RWPE2 (cell line): ENCODE measurements at regions not wholly inside any gene's neighbourhood (a gene's known extent, or its start where the extent isn't known, plus 50 kb on each side); places are given as distances from the start of the nearest gene placed in this dataset.

Experiments used
- ATAC-seq: fragments of 200-7000 bp; cut with Tn5 transposase; 3 replicates; pipeline ENCODE4 v1.9.1; 2021; ENCODE audit warnings: low read depth
- DNase-seq: peaks from one replicate; pipeline ENCODE4 v3.0.0-alpha.2; 2020; ENCODE audit warnings: low spot score
- H3K27ac ChIP-seq: fragments of 450-650 bp; 2 replicates; pipeline ENCODE4 v1.5.1; 2017; ENCODE audit warnings: mild to moderate bottlenecking; ENCODE audit not compliant: poor library complexity, severe bottlenecking
- H3K27me3 ChIP-seq: fragments of 250-450 bp; sonication (Bioruptor Pico); 2 replicates; pipeline ENCODE4 v1.5.1; 2021; ENCODE audit warnings: mild to moderate bottlenecking, moderate library complexity; ENCODE audit not compliant: insufficient read depth, poor library complexity, severe bottlenecking
- H3K36me3 ChIP-seq: fragments of 250-450 bp; sonication (Bioruptor Pico); 2 replicates; pipeline ENCODE4 v1.5.1; 2020; ENCODE audit warnings: low read depth, mild to moderate bottlenecking, moderate library complexity
- H3K4me1 ChIP-seq: fragments of 250-450 bp; sonication (Bioruptor Pico); 2 replicates; pipeline ENCODE4 v1.5.1; 2021; ENCODE audit warnings: mild to moderate bottlenecking, moderate library complexity; ENCODE audit not compliant: insufficient read depth, poor library complexity, severe bottlenecking
- H3K4me3 ChIP-seq: fragments of 250-450 bp; sonication (Bioruptor Pico); 2 replicates; pipeline ENCODE4 v1.5.1; 2021; ENCODE audit warnings: mild to moderate bottlenecking, moderate library complexity; ENCODE audit not compliant: severe bottlenecking
- H3K9me3 ChIP-seq: fragments of 250-450 bp; sonication (Bioruptor Pico); 2 replicates; pipeline ENCODE4 v1.5.1; 2021; ENCODE audit warnings: mild to moderate bottlenecking, moderate library complexity; ENCODE audit not compliant: severe bottlenecking
- CTCF ChIP-seq: fragments of 450-650 bp; IDR thresholded peaks from one replicate; pipeline ENCODE4 v1.5.1; 2017; ENCODE audit warnings: mild to moderate bottlenecking, moderate library complexity; ENCODE audit not compliant: poor library complexity, severe bottlenecking

- no peak overlapping the region for H3K4me3 ChIP-seq
- H3K27ac ChIP-seq = no peak overlapping the region
- no peaks in the 10 kb centered on the region for H3K27me3 ChIP-seq
- no peak for TF ChIP-seq CTCF
- DNase-seq (no peak), ATAC-seq (no peak)
- H3K9me3 ChIP-seq = no peaks in the 10 kb centered on the region
- H3K4me1 ChIP-seq = no peaks in the 10 kb centered on the region
- no peaks in the 10 kb centered on the region for H3K36me3 ChIP-seq
These were observed 761.8 kb upstream of the PHF14 start for GRCh38 chr7:10211861-10212260.

DNA sequence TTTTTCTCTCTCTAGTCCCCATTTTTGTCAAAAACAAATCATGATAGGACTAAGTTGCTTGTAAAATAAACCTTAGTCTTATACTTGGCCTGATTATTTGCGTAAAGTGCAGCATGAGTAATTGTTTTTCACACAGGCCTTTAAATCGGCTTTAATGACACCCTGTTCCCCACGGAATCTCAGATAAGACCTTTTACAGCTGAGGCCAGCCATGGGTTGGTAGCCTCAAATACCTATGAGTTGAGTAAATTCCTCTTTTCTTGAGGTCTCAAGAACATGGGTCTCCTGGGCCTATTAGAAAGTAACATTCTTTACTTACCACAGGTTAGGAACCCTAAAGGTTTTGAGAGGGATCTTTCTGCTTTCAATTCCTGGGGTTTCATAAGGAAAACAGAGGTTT lies 761.0 kb upstream of the PHF14 start:
- Histone ChIP-seq H3K36me3 (no peaks in the 10 kb centered on the region), H3K4me1 (no peaks in the 10 kb centered on the region), H3K4me3 (no peak overlapping the region), H3K27ac (no peak overlapping the region), H3K27me3 (no peaks in the 10 kb centered on the region), H3K9me3 (no peaks in the 10 kb centered on the region)
- no peak for TF ChIP-seq CTCF
- DNase-seq (no peak), ATAC-seq (no peak)

GRCh38 chr7:10216462-10216861 lies 757.2 kb upstream of the PHF14 start:
- TF ChIP-seq CTCF = no peak
- ATAC-seq (no peak), DNase-seq (no peak)
- no peak overlapping the region for H3K27ac ChIP-seq
- H3K4me3 ChIP-seq = no peak overlapping the region
- no peaks in the 10 kb centered on the region for H3K4me1 ChIP-seq
- no peaks in the 10 kb centered on the region for H3K36me3 ChIP-seq
- H3K9me3 ChIP-seq = no peaks in the 10 kb centered on the region
- H3K27me3 ChIP-seq = no peaks in the 10 kb centered on the region

DNA sequence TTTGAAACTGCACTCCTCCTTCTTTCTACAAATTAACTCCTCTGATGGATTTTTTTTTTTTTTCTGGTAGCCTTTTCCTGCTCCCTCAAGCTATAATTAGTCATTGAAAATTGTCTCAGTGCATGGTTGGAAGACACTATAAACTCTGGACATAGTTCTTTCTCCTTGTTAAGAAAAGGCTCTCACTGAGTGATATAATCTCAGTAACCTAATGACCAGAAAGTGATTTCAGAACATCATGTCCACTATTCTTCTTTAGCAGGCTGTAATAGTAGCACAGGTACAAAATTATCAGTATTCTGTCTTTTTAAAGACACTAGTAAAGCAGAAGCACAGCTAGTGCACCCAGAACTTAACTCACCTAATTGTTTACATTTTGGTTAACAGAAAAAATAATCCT lies 752.6 kb upstream of the PHF14 start:
- H3K27ac ChIP-seq = no peak overlapping the region
- no peaks in the 10 kb centered on the region for H3K9me3 ChIP-seq
- no peak for TF ChIP-seq CTCF
- H3K4me3 ChIP-seq = no peak overlapping the region
- no peaks in the 10 kb centered on the region for H3K27me3 ChIP-seq
- no peaks in the 10 kb centered on the region for H3K36me3 ChIP-seq
- DNase-seq (no peak), ATAC-seq (no peak)
- H3K4me1 ChIP-seq = no peaks in the 10 kb centered on the region

DNA sequence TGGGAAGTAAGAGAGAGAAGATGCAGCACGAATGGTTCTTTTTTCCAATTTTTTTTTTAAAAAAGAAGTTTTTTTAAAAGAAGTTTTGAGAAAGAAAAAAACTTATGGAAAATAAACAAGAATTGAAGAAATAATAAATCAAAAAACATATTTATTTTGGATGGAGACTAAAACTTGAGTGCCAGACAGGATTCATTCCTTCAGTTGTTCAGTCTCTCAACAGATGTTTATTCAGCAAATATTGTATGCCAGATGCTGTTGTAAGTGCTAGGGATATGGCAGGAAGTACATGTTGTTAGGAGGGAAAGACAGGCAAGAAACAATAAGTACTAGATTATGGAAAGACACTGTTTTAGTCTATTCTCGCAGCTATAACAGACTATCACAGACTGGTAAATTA lies 750.7 kb upstream of the PHF14 start:
- no peaks in the 10 kb centered on the region for H3K9me3 ChIP-seq
- no peaks in the 10 kb centered on the region for H3K27me3 ChIP-seq
- no peaks in the 10 kb centered on the region for H3K4me1 ChIP-seq
- H3K27ac ChIP-seq = no peak overlapping the region
- DNase-seq = no peak
- no peak for ATAC-seq
- TF ChIP-seq CTCF = no peak
- H3K4me3 ChIP-seq = no peak overlapping the region
- H3K36me3 ChIP-seq = no peaks in the 10 kb centered on the region
